Mesenchymal stem cell (in vitro differentiated cells and primary cell): ENCODE measurements at regions not wholly inside any gene's neighbourhood (a gene's known extent, or its start where the extent isn't known, plus 50 kb on each side); places are given as distances from the start of the nearest gene placed in this dataset.

Experiments used
- DNase-seq: peaks from one replicate; pipeline ENCODE4 v3.0.0-alpha.2; 2013
- H2AFZ ChIP-seq: one replicate; pipeline ENCODE4 v1.6.1; 2013; ENCODE audit warnings: low read depth, mild to moderate bottlenecking, control low read depth, inconsistent platforms, low read length, moderate library complexity
- H2AK5ac ChIP-seq: 2 replicates; pipeline ENCODE4 v1.6.1; 2013; ENCODE audit warnings: low read length, moderate library complexity, mild to moderate bottlenecking, inconsistent platforms; ENCODE audit not compliant: severe bottlenecking
- H2BK120ac ChIP-seq: one replicate; pipeline ENCODE4 v1.6.1; 2013; ENCODE audit warnings: low read depth, mild to moderate bottlenecking, inconsistent platforms, low read length, moderate library complexity
- H2BK12ac ChIP-seq, 2 experiments: one replicate each; pipeline ENCODE4 v1.6.1; 2013; ENCODE audit warnings: inconsistent platforms in 2 of 2, low read length in 2 of 2, mild to moderate bottlenecking in 2 of 2, moderate library complexity in 2 of 2, control low read depth in 1 of 2
- H2BK15ac ChIP-seq: one replicate; pipeline ENCODE4 v1.6.1; 2013; ENCODE audit warnings: mild to moderate bottlenecking, low read depth, inconsistent platforms; ENCODE audit not compliant: poor library complexity, severe bottlenecking
- H2BK5ac ChIP-seq: 2 replicates; pipeline ENCODE4 v1.6.1; 2013; ENCODE audit warnings: low read depth, mild to moderate bottlenecking, low read length, control low read depth, inconsistent platforms; ENCODE audit not compliant: poor library complexity, severe bottlenecking
- H3K14ac ChIP-seq, 2 experiments: one replicate each; pipeline ENCODE4 v1.6.1; 2013; ENCODE audit warnings: inconsistent platforms in 2 of 2, low read length in 2 of 2, control low read depth in 1 of 2, mild to moderate bottlenecking in 1 of 2, moderate library complexity in 1 of 2
- H3K18ac ChIP-seq, 2 experiments: one replicate each; pipeline ENCODE4 v1.6.1; 2013; ENCODE audit warnings: inconsistent platforms in 2 of 2, low read length in 2 of 2, control low read depth in 1 of 2, low read depth in 1 of 2, mild to moderate bottlenecking in 1 of 2
- H3K23ac ChIP-seq, 2 experiments: one replicate each; pipeline ENCODE4 v1.6.1; 2013; ENCODE audit warnings: inconsistent platforms in 2 of 2, low read length in 2 of 2, mild to moderate bottlenecking in 2 of 2, moderate library complexity in 2 of 2, control low read depth in 1 of 2
- H3K27ac ChIP-seq: 2 replicates; pipeline ENCODE4 v1.5.1; 2013; ENCODE audit warnings: mild to moderate bottlenecking, moderate library complexity, low read length, control low read depth, inconsistent platforms; ENCODE audit not compliant: poor library complexity, severe bottlenecking
- H3K27me3 ChIP-seq, 2 experiments: 2 replicates each; pipeline versions ENCODE4 v1.6.1 to v1.7.0; 2013; ENCODE audit warnings: low read length in 2 of 2, mild to moderate bottlenecking in 2 of 2, moderate library complexity in 2 of 2, control low read depth in 1 of 2, inconsistent platforms in 1 of 2; ENCODE audit not compliant: control insufficient read depth in 1 of 2, insufficient read depth in 1 of 2
- H3K36me3 ChIP-seq, 2 experiments: 2 replicates each; pipeline versions ENCODE4 v1.6.1 to v1.7.0; 2013; ENCODE audit warnings: low read length in 2 of 2, control low read depth in 1 of 2, inconsistent platforms in 1 of 2, low read depth in 1 of 2, mild to moderate bottlenecking in 1 of 2; ENCODE audit not compliant: insufficient read depth in 2 of 2, control insufficient read depth in 1 of 2
- H3K4ac ChIP-seq, 2 experiments: one replicate each; pipeline ENCODE4 v1.6.1; 2013; ENCODE audit warnings: inconsistent platforms in 2 of 2, low read length in 2 of 2, mild to moderate bottlenecking in 2 of 2, moderate library complexity in 2 of 2, control low read depth in 1 of 2, low read depth in 1 of 2
- H3K4me1 ChIP-seq: 2 replicates; pipeline ENCODE4 v1.6.1; 2013; ENCODE audit warnings: low read depth, low read length, control low read depth; ENCODE audit not compliant: control insufficient read depth, insufficient read depth
- H3K4me2 ChIP-seq: 2 replicates; pipeline ENCODE4 v1.6.1; 2013; ENCODE audit warnings: low read length, mild to moderate bottlenecking, inconsistent platforms; ENCODE audit not compliant: poor library complexity, severe bottlenecking
- H3K4me3 ChIP-seq, 2 experiments: 2 replicates each; pipeline versions ENCODE4 v1.5.1 to v1.7.0; 2013; ENCODE audit warnings: low read length in 2 of 2, mild to moderate bottlenecking in 2 of 2, control low read depth in 1 of 2, low read depth in 1 of 2; ENCODE audit not compliant: insufficient read depth in 1 of 2
- H3K79me1 ChIP-seq: replicated peaks from 2 replicates; pipeline ENCODE4 v1.6.1; 2013; ENCODE audit warnings: mild to moderate bottlenecking, control low read depth, low read length, inconsistent platforms; ENCODE audit not compliant: poor library complexity, severe bottlenecking
- H3K9ac ChIP-seq: 2 replicates; pipeline ENCODE4 v1.7.0; 2013; ENCODE audit warnings: mild to moderate bottlenecking, low read length, moderate library complexity
- H3K9me3 ChIP-seq: 2 replicates; pipeline ENCODE4 v1.7.0; 2013; ENCODE audit warnings: mild to moderate bottlenecking, low read length; ENCODE audit not compliant: control insufficient read depth
- H4K8ac ChIP-seq: one replicate; pipeline ENCODE4 v1.6.1; 2013; ENCODE audit warnings: inconsistent platforms, mild to moderate bottlenecking, low read length, moderate library complexity
- H4K91ac ChIP-seq: one replicate; pipeline ENCODE4 v1.6.1; 2013; ENCODE audit warnings: mild to moderate bottlenecking, low read length, inconsistent platforms
- WGBS: methylation state at CpG from one replicate; pipeline ENCODE4 v1.1.7; 2013; ENCODE audit warnings: mixed read lengths; 5-methylcytosine and 5-hydroxymethylcytosine counted together

DNA sequence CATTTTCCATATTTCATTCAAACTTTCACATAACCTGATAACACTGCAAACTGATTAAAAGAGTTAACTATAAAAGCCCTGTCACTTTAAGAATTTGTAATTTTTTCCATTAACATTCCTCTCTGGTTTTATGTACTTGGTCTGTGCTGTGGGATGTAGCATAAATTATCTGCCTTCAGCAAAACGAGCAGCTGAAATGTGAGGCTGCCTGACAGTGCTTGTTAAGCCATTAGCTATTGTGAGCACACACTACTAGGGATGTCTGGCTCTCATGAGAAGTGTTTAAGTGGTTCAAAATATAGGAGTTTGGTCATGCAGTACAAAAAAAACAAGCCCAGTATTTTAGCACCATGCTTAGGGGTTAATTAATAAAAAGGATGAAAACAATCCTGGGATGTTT, 63.0 kb downstream of the HOXA1 start:
- H2AK5ac ChIP-seq, result no peak overlapping the region
- no peak overlapping the region for H3K18ac ChIP-seq
- DNase-seq, result peak; percentile 36
- H3K79me1 ChIP-seq, result no peaks in the 10 kb centered on the region
- H3K4me1 ChIP-seq, result no peaks in the 10 kb centered on the region
- WGBS, result 3% methylated on average over 1 of the region's 1 CpG
- H3K4ac ChIP-seq, result no peak overlapping the region
- H4K91ac ChIP-seq, result no peak overlapping the region
- no peaks in the 10 kb centered on the region for H3K27me3 ChIP-seq
- no peak overlapping the region for H2AFZ ChIP-seq
- no peaks in the 10 kb centered on the region for H3K9me3 ChIP-seq
- no peak overlapping the region for H3K14ac ChIP-seq
- H2BK12ac ChIP-seq, result no peak overlapping the region
- H2BK5ac ChIP-seq, result no peak overlapping the region
- no peak overlapping the region for H3K27ac ChIP-seq
- H4K8ac ChIP-seq, result no peak overlapping the region
- no peak overlapping the region for H3K4me2 ChIP-seq
- no peak overlapping the region for H3K4me3 ChIP-seq
- H2BK15ac ChIP-seq, result no peak overlapping the region
- H3K9ac ChIP-seq, result peak overlapping the region; percentile 83
- H3K23ac ChIP-seq, result no peak overlapping the region
- no peaks in the 10 kb centered on the region for H3K36me3 ChIP-seq
- no peak overlapping the region for H2BK120ac ChIP-seq

DNA sequence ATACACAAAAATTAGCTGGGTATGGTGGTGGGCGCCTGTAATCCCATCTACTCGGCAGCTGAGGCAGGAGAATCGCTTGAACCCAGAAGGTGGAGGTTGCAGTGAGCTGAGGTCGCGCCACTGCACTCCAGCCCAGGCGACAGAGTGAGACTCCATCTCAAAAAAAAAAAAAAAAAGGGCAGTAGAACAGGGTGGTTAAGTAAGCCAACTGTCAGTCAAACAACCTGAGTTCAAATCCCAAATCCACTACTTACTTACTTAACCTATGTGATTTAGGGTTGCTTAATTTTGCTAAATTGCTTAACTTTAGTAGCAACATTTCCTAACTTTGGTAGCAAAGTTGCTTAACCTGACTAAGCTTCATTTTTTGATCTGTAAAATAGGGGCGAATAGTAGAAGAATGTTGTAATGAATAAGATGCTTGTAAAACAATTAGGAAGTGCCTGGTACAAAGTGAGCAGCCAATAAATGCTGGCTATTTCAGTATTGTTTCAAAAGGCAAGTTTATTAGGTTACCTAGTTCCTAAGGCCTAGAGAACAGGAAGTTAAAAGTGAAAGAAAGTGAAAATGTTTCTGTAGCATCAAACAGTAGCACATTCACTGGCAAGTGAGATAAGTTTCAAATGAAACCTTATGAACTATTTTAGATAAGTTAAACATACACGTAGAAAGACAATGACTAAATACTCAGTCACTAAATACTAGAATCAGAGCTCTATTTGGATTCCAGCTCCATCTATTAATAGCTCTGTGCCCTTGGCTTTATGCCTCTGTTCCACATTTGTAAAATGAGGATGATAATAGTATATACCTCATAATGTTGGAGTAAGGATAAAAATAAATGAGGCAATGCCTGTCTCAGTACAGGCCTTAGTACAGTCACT, 64.3 kb downstream of the HOXA1 start:
- Histone ChIP-seq H3K18ac (no peak overlapping the region), H2AFZ (no peak overlapping the region), H3K4me2 (no peak overlapping the region), H3K36me3 (no peaks in the 10 kb centered on the region), H3K9ac (peak overlapping the region; percentile 83), H3K9me3 (no peaks in the 10 kb centered on the region), H3K4me1 (no peaks in the 10 kb centered on the region), H3K4me3 (peak overlapping the region in 1 of 2 experiments; percentile 52), H3K23ac (no peak overlapping the region), H4K8ac (no peak overlapping the region), H3K27ac (no peak overlapping the region), H2BK12ac (no peak overlapping the region), H2BK120ac (no peak overlapping the region), H4K91ac (no peak overlapping the region), H2AK5ac (no peak overlapping the region), H2BK15ac (no peak overlapping the region), H3K27me3 (no peaks in the 10 kb centered on the region), H2BK5ac (no peak overlapping the region), H3K14ac (no peak overlapping the region), H3K79me1 (no peaks in the 10 kb centered on the region), H3K4ac (no peak overlapping the region)
- WGBS, result 81% methylated on average over 1 of the region's 8 CpGs
- DNase-seq, result peak; percentile 29

DNA sequence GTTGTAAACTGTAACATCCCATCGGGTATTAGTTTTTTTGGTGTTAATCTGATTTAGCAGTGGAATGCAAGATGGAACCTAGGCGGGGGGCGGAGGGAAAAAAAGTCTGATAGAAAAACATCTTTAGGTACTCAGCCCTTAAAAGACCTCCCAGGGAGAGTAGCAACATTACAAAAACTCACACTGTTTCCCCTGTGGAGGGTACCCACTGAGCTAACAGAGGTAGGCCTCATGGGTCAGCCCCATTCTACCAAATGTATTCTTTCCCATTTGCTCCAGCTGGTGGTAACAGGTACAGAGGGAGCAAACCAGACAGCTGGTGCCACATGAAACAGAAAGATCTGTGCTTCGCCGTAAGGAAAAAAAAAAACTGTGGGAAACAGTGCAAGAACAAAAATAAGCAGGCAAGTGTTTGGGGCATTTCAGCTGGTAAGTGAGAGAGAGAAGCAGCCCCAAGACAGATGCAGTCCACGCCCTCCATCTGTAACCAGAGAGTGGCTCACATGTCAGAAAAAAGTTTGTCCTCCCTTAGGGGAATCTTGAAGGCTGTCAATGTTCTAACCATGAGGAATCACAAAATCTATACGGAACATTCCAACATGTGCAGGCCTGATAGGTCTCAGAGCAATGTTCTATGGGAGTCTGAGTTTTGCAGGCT, 65.3 kb downstream of the HOXA1 start:
- WGBS, result 73% methylated on average over 6 of the region's 7 CpGs
- H4K8ac ChIP-seq, result no peak overlapping the region

DNA sequence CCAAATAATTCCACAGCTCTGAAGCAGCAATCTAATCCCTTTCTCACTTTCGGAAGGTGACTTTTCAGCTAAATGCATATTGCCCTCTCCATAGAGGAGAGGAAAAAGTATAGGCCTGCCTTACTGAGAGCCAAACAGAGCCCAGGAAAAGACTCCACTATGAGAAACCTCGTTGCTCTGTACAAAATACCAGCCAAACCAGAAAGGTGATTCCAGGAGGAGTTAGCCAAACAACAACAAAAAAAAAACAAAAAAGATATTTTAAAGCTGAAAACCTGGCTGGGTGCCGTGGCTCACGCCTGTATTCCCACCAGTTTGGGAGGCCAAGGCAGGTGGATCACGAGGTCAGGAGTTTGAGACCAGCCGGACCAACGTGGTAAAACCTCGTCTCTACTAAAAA, 70.5 kb downstream of the HOXA1 start:
- H2BK120ac ChIP-seq, result no peak overlapping the region
- H4K8ac ChIP-seq, result no peak overlapping the region
- no peak overlapping the region for H2BK5ac ChIP-seq
- no peak overlapping the region for H2AK5ac ChIP-seq
- no peak overlapping the region for H3K4ac ChIP-seq
- no peaks in the 10 kb centered on the region for H3K36me3 ChIP-seq
- no peak overlapping the region for H3K27ac ChIP-seq
- 80% methylated on average over 8 of the region's 8 CpGs for WGBS
- H3K9me3 ChIP-seq, result no peaks in the 10 kb centered on the region
- no peak overlapping the region for H4K91ac ChIP-seq
- no peak overlapping the region for H2AFZ ChIP-seq
- H3K18ac ChIP-seq, result no peak overlapping the region
- H3K23ac ChIP-seq, result no peak overlapping the region
- no peak overlapping the region for H2BK12ac ChIP-seq
- H3K27me3 ChIP-seq, result no peaks in the 10 kb centered on the region
- no peak overlapping the region for H3K14ac ChIP-seq
- H3K79me1 ChIP-seq, result no peaks in the 10 kb centered on the region
- H3K9ac ChIP-seq, result no peak overlapping the region
- H3K4me1 ChIP-seq, result no peaks in the 10 kb centered on the region
- H3K4me3 ChIP-seq, result no peak overlapping the region
- no peak overlapping the region for H2BK15ac ChIP-seq
- no peak for DNase-seq
- no peak overlapping the region for H3K4me2 ChIP-seq

More for the DNA sequence above, 65.3 kb downstream of the HOXA1 start:
- H3K4ac ChIP-seq, result no peak overlapping the region
- H3K79me1 ChIP-seq, result no peaks in the 10 kb centered on the region
- no peak overlapping the region for H2BK5ac ChIP-seq
- H3K4me3 ChIP-seq, result no peak overlapping the region
- no peak overlapping the region for H3K4me2 ChIP-seq
- no peak overlapping the region for H3K18ac ChIP-seq
- no peak overlapping the region for H3K14ac ChIP-seq
- no peak overlapping the region for H3K27ac ChIP-seq
- no peak for DNase-seq
- no peak overlapping the region for H2BK12ac ChIP-seq
- no peak overlapping the region for H3K9ac ChIP-seq
- no peak overlapping the region for H4K91ac ChIP-seq
- no peaks in the 10 kb centered on the region for H3K9me3 ChIP-seq
- no peaks in the 10 kb centered on the region for H3K27me3 ChIP-seq
- no peak overlapping the region for H2BK120ac ChIP-seq
- no peak overlapping the region for H2AFZ ChIP-seq
- H2BK15ac ChIP-seq, result no peak overlapping the region
- H3K36me3 ChIP-seq, result no peaks in the 10 kb centered on the region
- no peak overlapping the region for H2AK5ac ChIP-seq
- no peak overlapping the region for H3K23ac ChIP-seq
- no peaks in the 10 kb centered on the region for H3K4me1 ChIP-seq
